ENCODE measurements at regions not wholly inside any gene's neighbourhood (a gene's known extent, or its start where the extent isn't known, plus 50 kb on each side); places are given as distances from the start of the nearest gene placed in this dataset.

GRCh38 chr7:135802697-135803096 is 54.1 kb upstream of the FAM180A start:
- H3K4me3 ChIP-seq, result no peak overlapping the region
- no peak overlapping the region for H3K4me2 ChIP-seq
- H3K27me3 ChIP-seq, result no peaks in the 10 kb centered on the region
- no peaks in the 10 kb centered on the region for H3K4me1 ChIP-seq
- H3K36me3 ChIP-seq, result no peaks in the 10 kb centered on the region
- no peaks in the 10 kb centered on the region for H4K20me1 ChIP-seq
- H3K27ac ChIP-seq, result no peak overlapping the region
- H3K9me3 ChIP-seq, result no peaks in the 10 kb centered on the region
- no peak for TF ChIP-seq Cebpa-rat (IDR thresholded peaks at IDR 0.05)
- H3K9ac ChIP-seq, result no peak overlapping the region

GRCh38 chr7:135801877-135802276 is 53.3 kb upstream of the FAM180A start:
- Histone ChIP-seq H3K27me3 (no peaks in the 10 kb centered on the region), H3K4me1 (no peaks in the 10 kb centered on the region), H3K9me3 (no peaks in the 10 kb centered on the region), H3K36me3 (no peaks in the 10 kb centered on the region), H3K9ac (no peak overlapping the region), H4K20me1 (no peaks in the 10 kb centered on the region), H3K4me2 (no peak overlapping the region), H3K4me3 (no peak overlapping the region), H3K27ac (no peak overlapping the region)
- no peak for TF ChIP-seq Cebpa-rat (IDR thresholded peaks at IDR 0.05)

- H3K4me2 ChIP-seq, result no peak overlapping the region
- H3K36me3 ChIP-seq, result no peaks in the 10 kb centered on the region
- no peaks in the 10 kb centered on the region for H3K27me3 ChIP-seq
- no peak overlapping the region for H3K27ac ChIP-seq
- no peak overlapping the region for H3K9ac ChIP-seq
- H4K20me1 ChIP-seq, result no peaks in the 10 kb centered on the region
- H3K9me3 ChIP-seq, result no peaks in the 10 kb centered on the region
- no peak for TF ChIP-seq Cebpa-rat (IDR thresholded peaks at IDR 0.05)
- no peaks in the 10 kb centered on the region for H3K4me1 ChIP-seq
- no peak overlapping the region for H3K4me3 ChIP-seq
Measured at GRCh38 chr7:135801045-135801693, 52.6 kb upstream of the FAM180A start.

GRCh38 chr7:135800560-135800959 is 51.9 kb upstream of the FAM180A start:
- Histone ChIP-seq H3K4me2 (no peak overlapping the region), H3K27me3 (no peaks in the 10 kb centered on the region), H3K9me3 (no peaks in the 10 kb centered on the region), H3K36me3 (no peaks in the 10 kb centered on the region), H3K4me1 (no peaks in the 10 kb centered on the region), H4K20me1 (no peaks in the 10 kb centered on the region), H3K4me3 (no peak overlapping the region), H3K27ac (no peak overlapping the region), H3K9ac (no peak overlapping the region)
- no peak for TF ChIP-seq Cebpa-rat (IDR thresholded peaks at IDR 0.05)

- Histone ChIP-seq H3K4me2 (no peak overlapping the region), H4K20me1 (no peaks in the 10 kb centered on the region)
Measured at GRCh38 chr7:135799881-135800280, 51.3 kb upstream of the FAM180A start.

More at GRCh38 chr7:135799881-135800280, 51.3 kb upstream of the FAM180A start:
- H3K27me3 ChIP-seq, result no peaks in the 10 kb centered on the region
- no peaks in the 10 kb centered on the region for H3K36me3 ChIP-seq
- H3K4me1 ChIP-seq, result no peaks in the 10 kb centered on the region
- no peaks in the 10 kb centered on the region for H3K9me3 ChIP-seq
- no peak overlapping the region for H3K27ac ChIP-seq
- TF ChIP-seq Cebpa-rat (IDR thresholded peaks at IDR 0.05), result no peak
- H3K4me3 ChIP-seq, result no peak overlapping the region
- H3K9ac ChIP-seq, result no peak overlapping the region

Data from BLaER1 (cell line).